ENCODE measurements at regions not wholly inside any gene's neighbourhood (a gene's known extent, or its start where the extent isn't known, plus 50 kb on each side); places are given as distances from the start of the nearest gene placed in this dataset.
"Not testable (repeated sequence)": the region's sequence is repeated elsewhere in the genome, so short reads cannot be mapped to it uniquely, and the experiment has no call there.

DNA sequence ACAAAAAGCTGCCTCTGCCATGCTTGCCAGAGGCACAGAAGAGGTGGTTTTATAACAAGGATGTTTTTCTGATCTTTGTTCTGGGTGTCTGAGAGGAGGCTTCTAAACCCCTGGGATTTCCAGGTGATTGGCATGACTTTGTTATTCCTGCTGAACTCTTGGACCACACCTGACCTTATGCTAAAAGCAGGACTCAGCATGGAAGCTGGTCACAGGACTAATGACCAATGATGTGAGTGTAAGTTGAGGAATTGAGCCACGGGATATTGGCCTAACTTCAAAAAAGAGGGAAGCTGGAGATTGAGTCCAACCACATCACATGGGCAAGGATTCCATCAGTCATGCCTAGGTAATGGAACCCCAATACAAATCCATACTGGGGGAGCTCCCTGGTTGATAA lies 437.9 kb downstream of the POM121L12 start:
- intact Hi-C loops (cut with DNase I), result no loop called here
- no peak for ATAC-seq
- DNase-seq (ENCODE audit: low spot score), result no peak

DNA sequence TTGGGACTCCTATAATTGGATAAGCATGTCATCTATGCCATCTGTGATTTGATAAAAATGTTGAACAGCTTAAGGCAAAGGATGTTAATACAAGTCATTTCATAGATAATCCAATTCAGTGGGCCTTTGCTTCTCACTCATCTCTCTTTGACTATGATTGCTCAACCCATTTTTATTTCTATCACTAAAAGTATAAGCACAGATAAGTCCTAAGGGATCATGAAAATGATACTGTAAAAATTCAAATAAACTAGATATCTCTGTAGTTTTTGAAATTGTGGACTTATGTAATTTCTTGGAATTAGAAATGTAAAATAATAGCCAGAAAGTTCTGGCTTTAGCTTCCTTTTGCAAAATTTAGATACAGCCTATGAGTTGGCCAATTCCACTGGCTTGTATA lies 440.3 kb downstream of the POM121L12 start:
- no peak for DNase-seq (ENCODE audit: low spot score)
- no peak for ATAC-seq
- intact Hi-C loops (cut with DNase I), result loop anchor here (2.0 kb wide), 1 partner anchor 61 kb away; no protein-coding TSS in a partner anchor

DNA sequence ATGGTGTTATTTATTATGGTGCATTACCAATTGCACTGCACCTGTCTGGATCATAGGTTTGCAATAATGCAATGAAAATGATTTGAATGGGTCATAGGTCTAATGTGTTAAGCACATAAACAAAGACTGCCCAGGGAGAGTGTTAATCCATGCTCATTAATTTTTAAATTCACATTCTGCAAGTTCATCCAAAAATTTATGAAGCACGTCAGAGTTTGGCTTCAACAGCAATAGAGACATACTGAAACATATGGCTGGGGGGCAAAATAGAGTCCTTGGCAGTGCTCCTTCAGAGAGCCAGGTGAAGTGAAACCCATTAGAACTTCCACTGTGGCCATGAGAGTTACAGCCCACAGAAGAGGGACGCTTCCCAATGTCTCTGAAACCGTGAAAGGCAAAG lies 441.1 kb downstream of the POM121L12 start:
- intact Hi-C loops (cut with DNase I), result no loop called here
- no peak for ATAC-seq
- DNase-seq (ENCODE audit: low spot score), result no peak

DNA sequence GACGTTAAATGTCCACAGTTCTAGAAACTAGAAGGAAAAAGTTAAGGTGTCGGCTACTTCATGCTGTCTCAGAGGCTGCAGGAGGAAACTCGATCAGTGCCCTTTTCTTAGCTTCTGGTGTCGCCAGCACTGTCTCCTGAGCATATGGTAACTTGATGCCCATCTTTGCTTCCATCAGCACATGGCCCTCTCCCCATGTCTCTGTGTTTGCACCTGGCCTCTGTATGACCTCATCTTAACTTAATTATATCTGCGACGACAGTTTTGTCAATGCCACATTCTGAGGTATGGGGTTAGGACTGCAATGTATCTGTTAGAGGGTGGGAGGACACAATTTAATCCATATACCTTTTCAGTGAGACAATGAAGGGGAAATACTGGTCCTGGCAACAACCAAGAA lies 449.9 kb downstream of the POM121L12 start:
- ATAC-seq (no peak), DNase-seq (ENCODE audit: low spot score) (no peak)
- intact Hi-C loops (cut with DNase I), result no loop called here

DNA sequence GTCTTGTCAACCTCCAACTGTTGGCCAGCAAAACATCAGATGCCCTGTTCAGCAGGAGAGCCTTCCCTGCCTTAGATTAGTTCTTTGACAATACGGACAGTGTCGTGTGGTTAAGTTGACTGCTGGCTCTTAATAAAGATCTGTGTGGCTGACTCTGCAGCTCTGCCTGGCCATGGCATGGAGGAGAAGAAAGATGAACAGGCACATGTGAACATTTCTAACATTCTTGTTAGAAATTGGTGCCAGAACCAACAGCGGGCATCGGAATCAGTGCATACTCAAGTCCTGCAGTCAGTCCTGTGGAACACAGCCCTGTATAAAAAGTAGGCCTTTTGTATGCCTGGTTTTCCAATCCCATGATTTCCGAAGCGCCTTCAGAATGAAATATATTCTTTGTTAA lies 455.6 kb downstream of the POM121L12 start:
- DNase-seq (ENCODE audit: low spot score) (no peak), ATAC-seq (no peak)
- intact Hi-C loops (cut with DNase I), result no loop called here

DNA sequence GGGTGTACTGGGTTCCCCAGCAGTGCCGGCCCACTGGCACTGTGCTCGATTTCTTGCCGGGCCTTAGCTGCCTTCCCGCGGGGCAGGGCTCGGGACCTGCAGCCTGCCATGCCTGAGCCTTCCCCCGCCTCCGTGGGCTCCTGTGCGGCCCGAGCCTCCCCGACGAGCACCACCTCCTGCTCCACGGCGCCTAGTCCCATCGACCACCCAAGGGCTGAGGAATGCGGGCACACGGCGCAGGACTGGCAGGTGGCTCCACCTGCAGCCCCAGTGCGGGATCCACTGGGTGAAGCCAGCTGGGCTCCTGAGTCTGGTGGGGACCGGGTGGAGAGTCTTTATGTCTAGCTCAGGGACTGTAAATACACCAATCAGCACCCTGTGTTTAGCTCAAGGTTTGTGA lies 459.7 kb downstream of the POM121L12 start:
- intact Hi-C loops (cut with DNase I); ATAC-seq; DNase-seq (ENCODE audit: low spot score): not testable (repeated sequence)

DNA sequence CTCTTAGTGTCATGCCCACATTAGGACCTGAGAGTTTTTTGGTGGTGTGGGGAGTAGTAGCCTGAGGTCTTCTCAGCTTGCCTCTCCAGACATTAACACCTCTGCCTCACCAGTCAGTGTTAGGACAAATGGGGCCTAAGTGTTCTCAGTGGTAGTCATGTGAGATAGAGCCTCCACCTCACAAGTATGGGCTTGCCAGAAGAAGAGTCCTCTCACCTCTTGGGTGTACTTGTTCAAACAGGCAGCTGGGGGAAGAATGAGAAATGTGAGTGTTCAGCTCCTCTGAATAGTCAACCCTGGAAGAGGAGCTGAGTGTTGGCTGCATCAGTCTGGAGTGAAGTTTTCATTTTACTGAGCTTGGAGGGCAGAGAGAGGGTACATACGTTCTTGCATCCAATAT lies 464.6 kb downstream of the POM121L12 start:
- intact Hi-C loops (cut with DNase I), result no loop called here
- no peak for ATAC-seq
- DNase-seq (ENCODE audit: low spot score), result no peak

DNA sequence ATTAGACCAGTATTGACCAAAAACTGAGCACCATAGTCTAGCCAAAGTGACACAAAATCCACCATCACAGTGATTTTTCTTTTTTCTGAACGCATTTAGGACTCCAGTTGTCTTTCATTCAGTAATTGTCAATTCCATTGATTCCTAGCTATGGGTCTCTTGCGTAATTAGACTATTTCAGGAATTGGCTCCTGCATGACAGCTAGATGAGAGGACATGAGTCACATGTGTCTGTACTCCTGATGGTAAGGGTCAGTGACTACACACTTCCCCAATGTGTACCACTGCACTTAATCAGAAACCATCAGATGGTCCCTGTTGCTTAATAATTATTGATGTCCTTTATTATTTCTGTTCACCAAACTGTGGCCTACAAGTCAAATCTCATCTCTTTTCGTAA lies 469.5 kb downstream of the POM121L12 start:
- ATAC-seq (no peak), DNase-seq (ENCODE audit: low spot score) (no peak)
- intact Hi-C loops (cut with DNase I), result no loop called here

DNA sequence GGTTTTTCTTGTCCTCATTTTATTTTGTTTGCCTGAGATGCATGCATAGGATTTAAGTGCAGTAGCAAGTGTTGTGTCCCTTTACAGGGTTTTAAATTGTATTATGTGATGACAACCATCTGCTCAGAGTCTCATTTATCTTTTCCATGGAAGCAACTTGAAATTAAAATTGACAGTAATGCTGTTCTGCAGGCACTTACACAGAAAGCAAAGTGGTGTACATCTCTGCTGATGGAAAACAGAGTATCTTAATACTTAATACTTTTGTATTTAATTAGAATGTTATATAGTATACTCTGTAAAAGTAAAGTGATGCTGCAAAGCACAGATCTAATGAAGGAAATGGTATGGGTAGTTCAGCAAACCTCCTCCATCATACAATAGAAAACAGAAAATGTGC lies 482.9 kb downstream of the POM121L12 start:
- DNase-seq (ENCODE audit: low spot score) (no peak), ATAC-seq (no peak)
- intact Hi-C loops (cut with DNase I), result no loop called here

DNA sequence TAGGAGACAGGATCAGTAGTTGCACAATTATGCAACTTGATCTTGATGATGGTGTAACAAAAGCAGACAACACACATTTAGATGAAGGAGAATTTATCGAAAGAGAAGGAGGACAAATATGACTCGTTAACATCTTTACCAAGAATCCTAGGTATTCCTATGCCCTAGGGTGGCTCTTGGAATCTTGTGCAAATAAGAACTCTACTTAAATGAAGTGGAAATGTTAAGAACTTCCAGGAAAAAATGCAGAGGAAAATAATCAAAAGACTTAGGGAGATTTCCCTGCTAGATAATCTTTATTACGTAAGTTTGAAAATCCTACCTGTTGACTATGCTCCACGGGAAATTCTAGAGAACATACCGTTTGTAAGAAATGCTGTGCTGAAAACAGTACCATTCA lies 485.4 kb downstream of the POM121L12 start:
- intact Hi-C loops (cut with DNase I), result no loop called here
- DNase-seq (ENCODE audit: low spot score), result no peak
- ATAC-seq, result no peak

DNA sequence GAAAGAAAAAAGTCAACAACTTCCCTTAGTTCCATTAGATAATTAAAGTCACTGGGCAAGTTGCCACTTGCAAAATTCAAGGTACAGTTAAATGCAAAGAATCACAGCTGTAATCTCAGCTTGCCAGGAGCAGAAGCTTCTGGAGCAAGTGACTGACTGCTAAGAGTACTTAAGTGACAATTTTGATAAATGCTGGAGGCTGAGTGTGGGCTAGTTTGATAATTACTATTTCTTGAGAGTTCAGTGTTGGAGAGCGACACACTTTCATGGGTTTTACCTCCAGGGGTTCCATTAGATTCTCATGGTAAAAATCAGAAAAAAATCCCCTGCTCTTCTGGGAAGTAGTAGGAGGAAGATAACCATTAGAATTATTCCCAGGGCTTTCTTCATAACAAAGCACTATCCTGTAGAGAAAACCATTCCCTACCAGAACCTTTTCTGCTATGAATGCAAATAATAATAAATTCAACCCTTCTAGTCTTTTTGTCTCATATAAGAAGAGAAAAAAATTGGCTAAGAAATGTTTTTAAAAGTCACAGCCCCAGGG lies 486.3 kb downstream of the POM121L12 start:
- ATAC-seq (no peak), DNase-seq (ENCODE audit: low spot score) (no peak)
- intact Hi-C loops (cut with DNase I), result no loop called here

DNA sequence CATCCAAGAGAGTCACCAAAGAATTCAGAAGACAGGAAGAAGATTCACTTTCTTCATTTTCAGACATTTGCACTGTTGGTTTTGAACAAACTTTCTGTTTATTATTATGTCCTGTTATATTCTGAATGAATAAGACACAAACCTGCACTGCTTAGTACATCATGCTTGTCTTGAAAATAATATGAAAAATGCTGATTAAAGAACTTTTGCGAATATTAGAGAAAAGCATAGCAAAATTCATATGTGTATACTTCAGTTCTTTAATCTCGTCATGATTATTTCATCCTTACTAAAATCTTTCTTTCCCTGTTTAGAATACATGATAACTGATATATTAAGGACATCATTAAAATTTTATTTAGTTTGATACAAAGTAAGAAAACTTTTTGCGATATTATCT lies 504.1 kb downstream of the POM121L12 start:
- intact Hi-C loops (cut with DNase I), result no loop called here
- no peak for DNase-seq (ENCODE audit: low spot score)
- ATAC-seq, result no peak

DNA sequence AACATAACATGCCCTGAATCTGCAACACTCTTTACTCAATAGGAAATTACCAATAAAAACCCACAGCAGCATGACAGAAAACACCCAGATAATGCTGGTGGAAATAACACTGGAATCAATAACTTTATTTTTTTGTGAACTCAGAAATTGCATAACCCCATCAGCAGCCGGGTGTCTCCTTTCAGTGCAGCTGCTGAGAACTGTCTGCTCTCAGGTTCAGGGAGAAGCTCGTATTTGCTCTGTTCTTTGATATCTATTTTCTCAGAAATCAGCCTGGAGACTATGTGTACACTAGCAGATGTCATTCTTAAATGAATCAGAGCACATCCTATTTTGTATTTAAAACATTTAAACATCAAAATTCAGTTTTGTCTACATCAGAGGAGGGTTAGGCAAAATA lies 506.0 kb downstream of the POM121L12 start:
- intact Hi-C loops (cut with DNase I), result no loop called here
- ATAC-seq (no peak), DNase-seq (ENCODE audit: low spot score) (no peak)

DNA sequence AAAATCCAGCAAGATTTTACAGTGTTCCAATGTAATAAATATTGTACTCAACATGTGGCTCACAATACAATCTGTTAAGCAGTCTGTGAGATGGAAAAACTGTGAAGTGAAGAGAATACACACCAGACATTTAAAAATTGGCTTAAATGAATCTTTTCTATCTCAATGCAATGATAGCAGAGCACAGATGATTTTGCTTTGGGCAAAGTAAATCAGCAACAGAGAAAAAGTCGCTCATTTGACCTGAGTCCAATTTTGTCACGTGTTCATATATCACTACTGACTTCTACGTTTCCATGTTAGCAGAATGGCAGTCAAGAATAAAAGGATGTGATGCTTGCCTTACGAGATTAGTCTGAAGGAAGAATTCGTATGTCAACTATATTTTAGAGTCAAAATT lies 506.7 kb downstream of the POM121L12 start:
- intact Hi-C loops (cut with DNase I), result no loop called here
- ATAC-seq, result no peak
- DNase-seq (ENCODE audit: low spot score), result no peak
